ENCODE measurements at regions not wholly inside any gene's neighbourhood (a gene's known extent, or its start where the extent isn't known, plus 50 kb on each side); places are given as distances from the start of the nearest gene placed in this dataset.

GRCh38 chr7:12754179-12754578 is 66.7 kb downstream of the ARL4A start:
- TF ChIP-seq REST (IDR thresholded peaks at IDR 0.05): no peak
- TF ChIP-seq CTCF (IDR thresholded peaks at IDR 0.05; ENCODE audit: low read depth, low read length, missing input control): no peak
- no peak for TF ChIP-seq YY1 (IDR thresholded peaks at IDR 0.05)
- no peak for TF ChIP-seq FOXA2 (IDR thresholded peaks at IDR 0.05)
- TF ChIP-seq, protein P1, sequence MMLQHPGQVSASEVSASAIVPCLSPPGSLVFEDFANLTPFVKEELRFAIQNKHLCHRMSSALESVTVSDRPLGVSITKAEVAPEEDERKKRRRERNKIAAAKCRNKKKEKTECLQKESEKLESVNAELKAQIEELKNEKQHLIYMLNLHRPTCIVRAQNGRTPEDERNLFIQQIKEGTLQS (IDR thresholded peaks at IDR 0.05): no peak
- TF ChIP-seq HNF4G (IDR thresholded peaks at IDR 0.05): no peak
- no peak for TF ChIP-seq MAX (IDR thresholded peaks at IDR 0.05)
- no peak for TF ChIP-seq RXRA (IDR thresholded peaks at IDR 0.05)
- no peak for TF ChIP-seq JUND (IDR thresholded peaks at IDR 0.05)
- TF ChIP-seq SP1 (IDR thresholded peaks at IDR 0.05): no peak
- no peak for TF ChIP-seq EGR1 (IDR thresholded peaks at IDR 0.05; ENCODE audit: low read depth in 2 of 2)
- TF ChIP-seq NR2F2 (IDR thresholded peaks at IDR 0.05): no peak
- TF ChIP-seq, protein P2, sequence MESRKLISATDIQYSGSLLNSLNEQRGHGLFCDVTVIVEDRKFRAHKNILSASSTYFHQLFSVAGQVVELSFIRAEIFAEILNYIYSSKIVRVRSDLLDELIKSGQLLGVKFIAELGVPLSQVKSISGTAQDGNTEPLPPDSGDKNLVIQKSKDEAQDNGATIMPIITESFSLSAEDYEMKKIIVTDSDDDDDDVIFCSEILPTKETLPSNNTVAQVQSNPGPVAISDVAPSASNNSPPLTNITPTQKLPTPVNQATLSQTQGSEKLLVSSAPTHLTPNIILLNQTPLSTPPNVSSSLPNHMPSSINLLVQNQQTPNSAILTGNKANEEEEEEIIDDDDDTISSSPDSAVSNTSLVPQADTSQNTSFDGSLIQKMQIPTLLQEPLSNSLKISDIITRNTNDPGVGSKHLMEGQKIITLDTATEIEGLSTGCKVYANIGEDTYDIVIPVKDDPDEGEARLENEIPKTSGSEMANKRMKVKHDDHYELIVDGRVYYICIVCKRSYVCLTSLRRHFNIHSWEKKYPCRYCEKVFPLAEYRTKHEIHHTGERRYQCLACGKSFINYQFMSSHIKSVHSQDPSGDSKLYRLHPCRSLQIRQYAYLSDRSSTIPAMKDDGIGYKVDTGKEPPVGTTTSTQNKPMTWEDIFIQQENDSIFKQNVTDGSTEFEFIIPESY (IDR thresholded peaks at IDR 0.05): no peak
- no peak for TF ChIP-seq GABPA (IDR thresholded peaks at IDR 0.05 in 1 of 2, conservative IDR thresholded peaks at IDR 0.05 in 1 of 2)
- no peak for TF ChIP-seq FOXA1 (IDR thresholded peaks at IDR 0.05)
- H3K27me3 ChIP-seq (ENCODE audit: control insufficient read depth in 4 of 4, insufficient read depth in 4 of 4, low read length in 3 of 4): no peaks in the 10 kb centered on the region
- no peak for DNase-seq (ENCODE audit: low spot score)
- no peaks in the 10 kb centered on the region for H3K9me3 ChIP-seq (ENCODE audit: control insufficient read depth in 4 of 4, low read length in 3 of 4)
- 89% methylated on average over 3 of the region's 3 CpGs for WGBS
- H3K4me3 ChIP-seq (ENCODE audit: low read depth in 1 of 3, low read length in 3 of 3): no peak overlapping the region
- H3K27ac ChIP-seq (ENCODE audit: low read depth in 1 of 2, low read length in 2 of 2): no peak overlapping the region
- H3K4me1 ChIP-seq (ENCODE audit: control insufficient read depth in 4 of 4, insufficient read depth in 4 of 4, low read length in 3 of 4): no peaks in the 10 kb centered on the region
- H3K9ac ChIP-seq (ENCODE audit: low read depth in 1 of 2, low read length in 2 of 2): no peak overlapping the region
- no peaks in the 10 kb centered on the region for H3K36me3 ChIP-seq (ENCODE audit: control insufficient read depth in 4 of 4, insufficient read depth in 3 of 4, low read depth in 1 of 4, low read length in 3 of 4)

- Histone ChIP-seq H3K9ac (ENCODE audit: low read depth in 1 of 2, low read length in 2 of 2) (no peak overlapping the region), H3K27ac (ENCODE audit: low read depth in 1 of 2, low read length in 2 of 2) (no peak overlapping the region), H3K36me3 (ENCODE audit: control insufficient read depth in 4 of 4, insufficient read depth in 3 of 4, low read depth in 1 of 4, low read length in 3 of 4) (no peaks in the 10 kb centered on the region), H3K9me3 (ENCODE audit: control insufficient read depth in 4 of 4, low read length in 3 of 4) (no peaks in the 10 kb centered on the region), H3K4me1 (ENCODE audit: control insufficient read depth in 4 of 4, insufficient read depth in 4 of 4, low read length in 3 of 4) (no peaks in the 10 kb centered on the region), H3K4me3 (ENCODE audit: low read depth in 1 of 3, low read length in 3 of 3) (no peak overlapping the region), H3K27me3 (ENCODE audit: control insufficient read depth in 4 of 4, insufficient read depth in 4 of 4, low read length in 3 of 4) (no peaks in the 10 kb centered on the region)
- 89% methylated on average over 4 of the region's 4 CpGs for WGBS
- DNase-seq (ENCODE audit: low spot score): no peak
- TF ChIP-seq REST (IDR thresholded peaks at IDR 0.05): no peak
- no peak for TF ChIP-seq YY1 (IDR thresholded peaks at IDR 0.05)
- no peak for TF ChIP-seq EGR1 (IDR thresholded peaks at IDR 0.05; ENCODE audit: low read depth in 2 of 2)
- TF ChIP-seq MAX (IDR thresholded peaks at IDR 0.05): no peak
- no peak for TF ChIP-seq CTCF (IDR thresholded peaks at IDR 0.05; ENCODE audit: low read depth, low read length, missing input control)
- no peak for TF ChIP-seq HNF4G (IDR thresholded peaks at IDR 0.05)
- TF ChIP-seq RXRA (IDR thresholded peaks at IDR 0.05): no peak
- no peak for TF ChIP-seq RAD21 (IDR thresholded peaks at IDR 0.05)
- no peak for TF ChIP-seq FOXA1 (IDR thresholded peaks at IDR 0.05)
- no peak for TF ChIP-seq NR2F2 (IDR thresholded peaks at IDR 0.05)
- no peak for TF ChIP-seq FOXA2 (IDR thresholded peaks at IDR 0.05)
- TF ChIP-seq, protein P1 (IDR thresholded peaks at IDR 0.05): no peak
- TF ChIP-seq HNF4A (conservative IDR thresholded peaks at IDR 0.05): no peak
Measured at GRCh38 chr7:12756821-12757220, 69.4 kb downstream of the ARL4A start.

Data from liver (tissue), 8 donors.